ENCODE measurements at regions not wholly inside any gene's neighbourhood (a gene's known extent, or its start where the extent isn't known, plus 50 kb on each side); places are given as distances from the start of the nearest gene placed in this dataset.

GRCh38 chr2:146241023-146241422, 1603.8 kb upstream of the ACVR2A start:
- no peak for DNase-seq (ENCODE audit: low read depth in 2 of 2)

- DNase-seq (ENCODE audit: low read depth in 2 of 2), result no peak
Measured at GRCh38 chr2:146240391-146240790, 1604.4 kb upstream of the ACVR2A start.

- DNase-seq (ENCODE audit: low read depth in 2 of 2), result no peak
Measured at GRCh38 chr2:146239392-146240135, 1605.3 kb upstream of the ACVR2A start.

GRCh38 chr2:146238254-146238966, 1606.4 kb upstream of the ACVR2A start:
- DNase-seq (ENCODE audit: low read depth in 2 of 2), result no peak

GRCh38 chr2:146235158-146235557, 1609.7 kb upstream of the ACVR2A start:
- no peak for DNase-seq (ENCODE audit: low read depth in 2 of 2)

- no peak for DNase-seq (ENCODE audit: low read depth in 2 of 2)
Measured at GRCh38 chr2:146229508-146230155, 1615.2 kb upstream of the ACVR2A start.

GRCh38 chr2:146228466-146229058, 1616.3 kb upstream of the ACVR2A start:
- DNase-seq (ENCODE audit: low read depth in 2 of 2), result no peak

- no peak for DNase-seq (ENCODE audit: low read depth in 2 of 2)
Measured at GRCh38 chr2:146228020-146228393, 1616.8 kb upstream of the ACVR2A start.

GRCh38 chr2:146227152-146228019, 1617.4 kb upstream of the ACVR2A start:
- no peak for DNase-seq (ENCODE audit: low read depth in 2 of 2)

- no peak for DNase-seq (ENCODE audit: low read depth in 2 of 2)
Measured at GRCh38 chr2:146226077-146226476, 1618.8 kb upstream of the ACVR2A start.

- no peak for DNase-seq (ENCODE audit: low read depth in 2 of 2)
Measured at GRCh38 chr2:146221826-146222225, 1623.0 kb upstream of the ACVR2A start.

GRCh38 chr2:146220957-146221356, 1623.9 kb upstream of the ACVR2A start:
- no peak for DNase-seq (ENCODE audit: low read depth in 2 of 2)

- DNase-seq (ENCODE audit: low read depth in 2 of 2), result no peak
Measured at GRCh38 chr2:146214394-146214929, 1630.4 kb upstream of the ACVR2A start.

GRCh38 chr2:146213674-146214073, 1631.2 kb upstream of the ACVR2A start:
- no peak for DNase-seq (ENCODE audit: low read depth in 2 of 2)

GRCh38 chr2:146212602-146213001, 1632.2 kb upstream of the ACVR2A start:
- DNase-seq (ENCODE audit: low read depth in 2 of 2), result no peak

GRCh38 chr2:146209842-146210275, 1635.0 kb upstream of the ACVR2A start:
- no peak for DNase-seq (ENCODE audit: low read depth in 2 of 2)

GRCh38 chr2:146207901-146208300, 1636.9 kb upstream of the ACVR2A start:
- no peak for DNase-seq (ENCODE audit: low read depth in 2 of 2)

- no peak for DNase-seq (ENCODE audit: low read depth in 2 of 2)
Measured at GRCh38 chr2:146207417-146207816, 1637.4 kb upstream of the ACVR2A start.

- DNase-seq (ENCODE audit: low read depth in 2 of 2), result no peak
Measured at GRCh38 chr2:146203064-146203624, 1641.7 kb upstream of the ACVR2A start.

GRCh38 chr2:146193619-146194018, 1651.2 kb upstream of the ACVR2A start:
- no peak for DNase-seq (ENCODE audit: low read depth in 2 of 2)

- no peak for DNase-seq (ENCODE audit: low read depth in 2 of 2)
Measured at GRCh38 chr2:146189541-146189940, 1655.3 kb upstream of the ACVR2A start.

Data from stimulated activated CD8-positive, alpha-beta memory T cell treated with anti-CD3 and anti-CD28 coated beads, Interleukin-2, amount 100 ng/mL, for 1 hour (primary cell).